Ishikawa (cell line): ENCODE measurements at regions not wholly inside any gene's neighbourhood (a gene's known extent, or its start where the extent isn't known, plus 50 kb on each side); places are given as distances from the start of the nearest gene placed in this dataset.

Source experiments
- CEBPB ChIP-seq: IDR thresholded peaks from 2 replicates; pipeline ENCODE4 v1.6.1; 2012
- CREB1 ChIP-seq: IDR thresholded peaks from 2 replicates; pipeline ENCODE4 v1.6.1; 2012; ENCODE audit warnings: low read depth
- EGR1 ChIP-seq: IDR thresholded peaks from 2 replicates; pipeline ENCODE4 v1.6.1; 2012
- EP300 ChIP-seq: IDR thresholded peaks from 2 replicates; pipeline ENCODE4 v1.6.1; 2012; ENCODE audit warnings: borderline replicate concordance
- MAX ChIP-seq: IDR thresholded peaks from 2 replicates; pipeline ENCODE4 v1.6.1; 2012
- RAD21 ChIP-seq: IDR thresholded peaks from 2 replicates; pipeline ENCODE4 v1.6.1; 2012; ENCODE audit warnings: low read depth
- REST ChIP-seq: IDR thresholded peaks from 2 replicates; pipeline ENCODE4 v1.6.1; 2012; ENCODE audit warnings: low read depth, mild to moderate bottlenecking
- TAF1 ChIP-seq: IDR thresholded peaks from 2 replicates; pipeline ENCODE4 v1.6.1; 2012; ENCODE audit warnings: low read depth, mild to moderate bottlenecking
- TCF12 ChIP-seq: IDR thresholded peaks from 2 replicates; pipeline ENCODE4 v1.6.1; 2012; ENCODE audit warnings: low read depth
- TEAD4 ChIP-seq: IDR thresholded peaks from 2 replicates; pipeline ENCODE4 v1.6.1; 2012
- USF1 ChIP-seq: IDR thresholded peaks from 2 replicates; pipeline ENCODE4 v1.6.1; 2012
- YY1 ChIP-seq: IDR thresholded peaks from 2 replicates; pipeline ENCODE4 v1.6.1; 2012; ENCODE audit warnings: low read depth
- ZBTB7A ChIP-seq: IDR thresholded peaks from 2 replicates; pipeline ENCODE4 v1.6.1; 2012; ENCODE audit warnings: low read depth

GRCh38 chr20:61162451-61162850 lies 89.6 kb upstream of the CDH4 start:
- TF ChIP-seq TAF1 (no peak), USF1 (no peak), TCF12 (no peak), EGR1 (no peak), MAX (no peak), TEAD4 (no peak), EP300 (no peak), RAD21 (no peak), REST (no peak), YY1 (no peak), CEBPB (no peak), ZBTB7A (no peak), CREB1 (no peak)
